Epithelial cell of esophagus (primary cell): ENCODE measurements at regions not wholly inside any gene's neighbourhood (a gene's known extent, or its start where the extent isn't known, plus 50 kb on each side); places are given as distances from the start of the nearest gene placed in this dataset.

Experiments
- DNase-seq: peaks from one replicate; pipeline ENCODE4 v3.0.0; 2010; ENCODE audit warnings: low read depth
- H3K4me3 ChIP-seq: 2 replicates; pipeline ENCODE4 v1.5.1; 2011; ENCODE audit warnings: mild to moderate bottlenecking, low read length, control low read depth
- TF ChIP-seq, protein P1 (sequence below): IDR thresholded peaks from 2 replicates; pipeline ENCODE4 v1.5.1; 2011; ENCODE audit warnings: low read depth, mild to moderate bottlenecking, low read length, control low read depth, inconsistent platforms; ENCODE audit not compliant: insufficient read depth; ENCODE audit errors: missing control alignments

GRCh38 chr9:99400184-99400731 is 178.2 kb downstream of the SEC61B start:
- no peak for DNase-seq
- TF ChIP-seq, protein P1, sequence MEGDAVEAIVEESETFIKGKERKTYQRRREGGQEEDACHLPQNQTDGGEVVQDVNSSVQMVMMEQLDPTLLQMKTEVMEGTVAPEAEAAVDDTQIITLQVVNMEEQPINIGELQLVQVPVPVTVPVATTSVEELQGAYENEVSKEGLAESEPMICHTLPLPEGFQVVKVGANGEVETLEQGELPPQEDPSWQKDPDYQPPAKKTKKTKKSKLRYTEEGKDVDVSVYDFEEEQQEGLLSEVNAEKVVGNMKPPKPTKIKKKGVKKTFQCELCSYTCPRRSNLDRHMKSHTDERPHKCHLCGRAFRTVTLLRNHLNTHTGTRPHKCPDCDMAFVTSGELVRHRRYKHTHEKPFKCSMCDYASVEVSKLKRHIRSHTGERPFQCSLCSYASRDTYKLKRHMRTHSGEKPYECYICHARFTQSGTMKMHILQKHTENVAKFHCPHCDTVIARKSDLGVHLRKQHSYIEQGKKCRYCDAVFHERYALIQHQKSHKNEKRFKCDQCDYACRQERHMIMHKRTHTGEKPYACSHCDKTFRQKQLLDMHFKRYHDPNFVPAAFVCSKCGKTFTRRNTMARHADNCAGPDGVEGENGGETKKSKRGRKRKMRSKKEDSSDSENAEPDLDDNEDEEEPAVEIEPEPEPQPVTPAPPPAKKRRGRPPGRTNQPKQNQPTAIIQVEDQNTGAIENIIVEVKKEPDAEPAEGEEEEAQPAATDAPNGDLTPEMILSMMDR, result no peak
- H3K4me3 ChIP-seq, result no peak overlapping the region

DNA sequence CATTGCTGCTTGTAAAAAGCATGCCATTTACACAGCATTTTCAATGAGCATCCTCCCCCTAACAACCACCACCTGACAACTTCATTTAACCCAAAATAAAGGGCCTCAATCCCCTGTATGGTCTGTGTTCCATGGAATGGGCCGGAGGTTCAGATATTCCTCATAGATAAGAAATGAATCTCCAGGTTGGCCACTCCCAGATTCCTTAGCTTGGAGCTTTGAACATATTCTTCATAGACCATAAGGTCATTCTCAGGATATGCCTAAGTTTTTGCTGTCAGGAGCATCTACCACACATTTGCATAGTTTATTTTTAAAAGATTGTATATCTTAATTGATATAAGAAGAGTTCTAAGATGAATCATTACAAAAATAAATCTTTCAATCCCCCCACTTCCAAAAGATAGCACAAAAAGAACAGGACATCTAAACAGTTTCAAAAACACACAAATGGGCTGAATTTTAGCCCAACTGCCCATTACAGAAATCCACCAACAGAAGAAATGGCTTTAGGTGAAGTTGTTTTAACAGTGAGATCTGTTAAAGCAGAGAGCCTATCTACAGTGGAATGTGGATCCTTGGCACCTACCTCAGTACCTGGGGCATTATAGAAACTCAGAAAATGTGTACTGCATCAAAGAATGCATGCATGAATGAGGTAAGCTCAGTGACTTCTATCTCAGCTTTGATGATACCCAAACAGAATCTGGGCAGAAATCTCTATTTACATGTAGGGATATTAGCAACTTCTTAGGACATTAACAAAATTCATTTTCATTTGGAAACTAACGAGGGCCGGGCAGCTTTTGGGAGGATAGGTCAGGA is 179.8 kb downstream of the SEC61B start:
- no peak overlapping the region for H3K4me3 ChIP-seq
- TF ChIP-seq, protein P1, result no peak
- DNase-seq, result peak; percentile 55

GRCh38 chr9:99403371-99403770 is 181.3 kb downstream of the SEC61B start:
- TF ChIP-seq, protein P1, result no peak
- H3K4me3 ChIP-seq, result no peak overlapping the region
- DNase-seq, result peak; percentile 73

DNA sequence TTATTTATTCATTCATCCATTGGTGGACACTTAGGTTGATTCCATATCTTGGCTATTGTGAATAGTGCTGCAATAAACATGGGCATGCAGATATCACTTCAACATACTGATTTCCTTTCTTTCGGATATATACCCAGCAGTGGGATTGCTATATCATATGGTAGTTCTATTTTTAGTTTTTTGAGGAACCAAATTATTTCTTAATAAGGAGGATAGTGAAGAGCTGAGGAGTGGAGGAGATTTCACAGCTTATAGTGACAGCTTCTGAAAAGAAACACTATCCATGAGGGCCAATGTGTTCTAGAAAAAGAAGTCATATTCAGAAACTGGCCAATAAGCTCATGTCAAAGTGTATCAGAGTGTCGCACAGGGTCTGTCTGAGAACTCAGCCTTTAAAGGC is 183.3 kb downstream of the SEC61B start:
- no peak for DNase-seq
- H3K4me3 ChIP-seq, result no peak overlapping the region

DNA sequence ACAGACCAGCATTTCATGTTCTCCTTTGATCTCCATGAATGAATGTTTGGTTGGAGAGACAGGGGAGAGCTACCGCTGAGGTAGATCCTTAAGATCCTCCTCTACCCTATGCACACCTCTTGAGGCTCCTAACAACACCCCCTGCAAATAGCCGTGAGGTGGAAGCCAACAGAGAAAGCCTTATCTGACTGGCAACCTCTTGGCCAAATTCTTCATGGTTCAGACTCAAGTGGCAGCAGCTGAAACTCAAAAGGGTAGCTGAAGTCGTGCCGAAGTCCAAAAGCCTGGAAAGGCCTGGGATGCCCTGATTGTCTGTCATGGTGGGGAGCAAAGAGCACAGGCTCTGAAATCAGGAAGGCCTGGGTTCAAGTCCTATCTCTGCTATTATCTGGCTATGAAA is 184.9 kb downstream of the SEC61B start:
- TF ChIP-seq, protein P1, result no peak

More for the DNA sequence above, 183.3 kb downstream of the SEC61B start:
- TF ChIP-seq, protein P1, result no peak

GRCh38 chr9:99411068-99411467 is 189.0 kb downstream of the SEC61B start:
- TF ChIP-seq, protein P1, result no peak
- no peak overlapping the region for H3K4me3 ChIP-seq
- peak; percentile 63 for DNase-seq

More for the DNA sequence above, 184.9 kb downstream of the SEC61B start:
- H3K4me3 ChIP-seq, result no peak overlapping the region
- DNase-seq, result no peak
